ENCODE measurements at regions not wholly inside any gene's neighbourhood (a gene's known extent, or its start where the extent isn't known, plus 50 kb on each side); places are given as distances from the start of the nearest gene placed in this dataset.

DNA sequence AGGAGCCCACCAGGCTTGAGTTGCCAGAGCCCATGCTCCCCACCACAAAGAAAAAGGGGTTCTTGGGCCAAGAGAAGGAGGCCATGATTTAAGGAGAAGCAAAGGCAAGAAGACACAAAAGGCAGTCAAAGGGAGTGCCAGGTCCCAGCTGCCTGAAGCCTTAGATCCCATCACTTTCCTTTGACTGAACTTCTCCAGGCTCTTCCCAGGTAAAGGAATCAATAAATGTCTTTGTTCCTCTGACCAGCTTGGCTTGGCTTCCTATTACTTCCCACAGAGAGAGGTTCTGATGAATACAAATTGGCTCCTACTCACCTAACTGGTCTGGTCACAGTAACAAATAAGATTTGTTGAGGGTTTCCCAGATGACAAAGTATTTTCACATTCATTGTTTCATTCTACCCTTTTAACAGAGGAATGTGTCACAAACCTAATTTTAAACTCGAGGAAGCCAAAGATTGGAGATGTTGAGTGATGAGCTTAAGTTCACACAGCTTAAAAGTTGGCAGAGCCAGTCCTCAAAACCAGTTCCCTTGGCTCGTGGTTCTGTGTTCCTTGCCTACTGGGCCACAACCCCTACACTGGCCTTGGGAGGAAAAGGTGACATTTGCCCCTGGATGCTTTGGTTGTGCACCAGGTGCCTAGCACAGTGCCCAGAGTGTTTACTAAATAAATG lies 96.4 kb upstream of the SESN3 start:
- H3K27ac Mint-ChIP-seq (ENCODE audit: unreplicated experiment) = no peak overlapping the region
- peaks cover 12% of the 10 kb centered on the region for H3K9me3 Mint-ChIP-seq (ENCODE audit: unreplicated experiment)
- TF ChIP-seq CTCF (IDR thresholded peaks at IDR 0.05; ENCODE audit: insufficient read depth in 1 of 2, low read depth in 1 of 2, low read length in 1 of 2, severe bottlenecking in 1 of 2, unreplicated experiment in 1 of 2) = no peak
- CTCF ChIA-PET = interaction anchor here (1.1 kb wide), 1 partner anchor 21 kb away, joined by 3 read pairs; no protein-coding TSS in a partner anchor
- peaks cover 9% of the 10 kb centered on the region for H3K4me1 Mint-ChIP-seq (ENCODE audit: low read depth, unreplicated experiment)
- Histone ChIP-seq H3K36me3 (ENCODE audit: control insufficient read depth, insufficient read depth, low read length) (no peaks in the 10 kb centered on the region), H3K9me3 (no peaks in the 10 kb centered on the region), H3K4me1 (no peaks in the 10 kb centered on the region), H3K4me3 (ENCODE audit: low read depth, low read length) (no peak overlapping the region), H3K27me3 (replicated peaks; ENCODE audit: control insufficient read depth, insufficient read depth, low read length) (no peaks in the 10 kb centered on the region)
- DNase-seq = no peak
- H3K36me3 Mint-ChIP-seq (ENCODE audit: insufficient read depth, unreplicated experiment) = no peaks in the 10 kb centered on the region
- intact Hi-C loops (cut with micrococcal nuclease; ENCODE audit: unreplicated experiment) = no loop called here
- POLR2A ChIA-PET = no interaction called here
- no peak overlapping the region for H3K4me3 Mint-ChIP-seq (ENCODE audit: unreplicated experiment)
- BruUV-seq (replicated peaks) = no TSS peak
- peaks cover 3% of the 10 kb centered on the region for H3K27me3 Mint-ChIP-seq (ENCODE audit: insufficient read depth, unreplicated experiment)

GRCh38 chr11:95325777-95326258 lies 94.8 kb upstream of the SESN3 start:
- ChIA-PET POLR2A (no interaction called here), CTCF (no interaction called here)
- Mint-ChIP-seq H3K36me3 (ENCODE audit: insufficient read depth, unreplicated experiment) (no peaks in the 10 kb centered on the region), H3K4me3 (ENCODE audit: unreplicated experiment) (no peak overlapping the region), H3K27me3 (ENCODE audit: insufficient read depth, unreplicated experiment) (peaks cover 3% of the 10 kb centered on the region), H3K27ac (ENCODE audit: unreplicated experiment) (no peak overlapping the region), H3K4me1 (ENCODE audit: low read depth, unreplicated experiment) (peaks cover 9% of the 10 kb centered on the region), H3K9me3 (ENCODE audit: unreplicated experiment) (peaks cover 20% of the 10 kb centered on the region)
- no peak for DNase-seq
- Histone ChIP-seq H3K4me1 (no peaks in the 10 kb centered on the region), H3K36me3 (ENCODE audit: control insufficient read depth, insufficient read depth, low read length) (no peaks in the 10 kb centered on the region), H3K4me3 (ENCODE audit: low read depth, low read length) (no peak overlapping the region), H3K27me3 (replicated peaks; ENCODE audit: control insufficient read depth, insufficient read depth, low read length) (no peaks in the 10 kb centered on the region), H3K9me3 (no peaks in the 10 kb centered on the region)
- intact Hi-C loops (cut with micrococcal nuclease; ENCODE audit: unreplicated experiment) = no loop called here
- no TSS peak for BruUV-seq (replicated peaks)
- TF ChIP-seq CTCF (IDR thresholded peaks at IDR 0.05; ENCODE audit: insufficient read depth in 1 of 2, low read depth in 1 of 2, low read length in 1 of 2, severe bottlenecking in 1 of 2, unreplicated experiment in 1 of 2) = no peak

- Mint-ChIP-seq H3K27ac (ENCODE audit: unreplicated experiment) (no peak overlapping the region), H3K4me3 (ENCODE audit: unreplicated experiment) (no peak overlapping the region), H3K9me3 (ENCODE audit: unreplicated experiment) (peaks cover 24% of the 10 kb centered on the region), H3K27me3 (ENCODE audit: insufficient read depth, unreplicated experiment) (peaks cover 3% of the 10 kb centered on the region), H3K4me1 (ENCODE audit: low read depth, unreplicated experiment) (peaks cover 9% of the 10 kb centered on the region), H3K36me3 (ENCODE audit: insufficient read depth, unreplicated experiment) (no peaks in the 10 kb centered on the region)
- Histone ChIP-seq H3K4me3 (ENCODE audit: low read depth, low read length) (no peak overlapping the region), H3K9me3 (no peaks in the 10 kb centered on the region), H3K27me3 (replicated peaks; ENCODE audit: control insufficient read depth, insufficient read depth, low read length) (no peaks in the 10 kb centered on the region), H3K4me1 (no peaks in the 10 kb centered on the region), H3K36me3 (ENCODE audit: control insufficient read depth, insufficient read depth, low read length) (no peaks in the 10 kb centered on the region)
- POLR2A ChIA-PET = no interaction called here
- CTCF ChIA-PET = interaction anchor here (0.6 kb wide), 1 partner anchor 1139 kb away, joined by 3 read pairs; no protein-coding TSS in a partner anchor
- BruUV-seq (replicated peaks) = no TSS peak
- intact Hi-C loops (cut with micrococcal nuclease; ENCODE audit: unreplicated experiment) = no loop called here
- no peak for DNase-seq
- TF ChIP-seq CTCF (IDR thresholded peaks at IDR 0.05; ENCODE audit: insufficient read depth in 1 of 2, low read depth in 1 of 2, low read length in 1 of 2, severe bottlenecking in 1 of 2, unreplicated experiment in 1 of 2) = no peak
These were observed 93.8 kb upstream of the SESN3 start for GRCh38 chr11:95324826-95325225.

Measured in Caco-2 (cell line).